GM03348 (cell line): ENCODE measurements at regions not wholly inside any gene's neighbourhood (a gene's known extent, or its start where the extent isn't known, plus 50 kb on each side); places are given as distances from the start of the nearest gene placed in this dataset.
"Not testable (repeated sequence)": the region's sequence is repeated elsewhere in the genome, so short reads cannot be mapped to it uniquely, and the experiment has no call there.

ENCODE experiments used
- DNase-seq: peaks from one replicate; pipeline ENCODE4 v3.0.0; 2012; ENCODE audit warnings: low spot score

DNA sequence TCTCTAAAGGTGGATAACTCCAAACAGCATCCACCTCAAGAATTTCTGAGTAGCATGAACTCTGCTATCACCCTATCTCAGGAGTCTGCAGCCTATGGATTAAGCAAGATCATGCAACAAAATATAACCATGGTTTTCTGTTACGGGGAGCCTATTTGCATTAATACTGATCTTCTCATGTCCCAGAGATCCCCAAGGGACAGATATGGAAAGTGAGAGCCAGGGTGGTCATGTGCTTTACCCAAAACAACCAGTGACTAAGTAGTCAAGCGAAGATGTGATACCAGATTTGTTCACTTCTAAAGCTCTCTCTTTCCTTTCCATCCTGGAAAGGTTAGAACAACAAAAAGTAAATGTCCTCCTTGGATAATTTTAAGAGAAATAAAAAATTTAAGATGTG lies 125.1 kb downstream of the PRRX1 start:
- no peak for DNase-seq

DNA sequence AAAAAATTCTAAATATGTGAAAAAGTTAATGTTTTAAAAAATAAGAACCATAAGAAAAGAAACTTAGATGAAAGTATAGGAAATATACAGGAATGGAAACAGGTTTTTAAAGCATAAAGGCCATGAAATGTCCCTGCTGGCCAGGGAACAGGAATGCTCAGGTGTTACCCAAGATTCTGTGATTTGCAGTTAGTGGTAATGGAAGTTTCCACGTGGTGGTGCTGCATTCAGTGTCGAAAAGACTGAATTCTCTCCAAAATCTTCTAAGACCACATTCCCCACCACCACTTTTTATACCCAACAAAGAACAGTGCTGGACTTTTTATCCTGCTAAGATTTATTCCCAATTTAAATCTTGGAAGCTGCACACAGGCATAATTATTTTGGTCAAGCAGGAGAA lies 126.2 kb downstream of the PRRX1 start:
- DNase-seq = peak; percentile 9

DNA sequence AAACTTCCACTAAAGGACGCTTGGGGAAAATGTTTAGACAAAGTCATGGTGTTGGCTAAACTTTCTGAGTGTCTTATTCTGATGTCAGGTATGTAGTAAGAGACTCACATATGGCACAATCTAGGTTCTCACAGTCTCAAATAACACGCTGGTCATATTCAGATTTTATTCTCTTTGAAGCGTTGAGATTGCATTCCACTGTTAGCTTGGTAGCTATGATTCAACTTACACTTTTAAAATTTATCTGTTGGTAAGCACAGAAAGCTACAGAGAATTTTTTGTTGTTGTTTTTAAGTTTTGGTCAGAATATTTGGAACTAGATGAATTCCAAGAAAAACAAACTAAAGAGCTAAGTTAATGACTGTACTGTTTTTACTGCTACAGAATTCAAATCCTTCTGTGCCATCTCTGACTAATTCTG lies 126.7 kb downstream of the PRRX1 start:
- DNase-seq = peak; percentile 33

DNA sequence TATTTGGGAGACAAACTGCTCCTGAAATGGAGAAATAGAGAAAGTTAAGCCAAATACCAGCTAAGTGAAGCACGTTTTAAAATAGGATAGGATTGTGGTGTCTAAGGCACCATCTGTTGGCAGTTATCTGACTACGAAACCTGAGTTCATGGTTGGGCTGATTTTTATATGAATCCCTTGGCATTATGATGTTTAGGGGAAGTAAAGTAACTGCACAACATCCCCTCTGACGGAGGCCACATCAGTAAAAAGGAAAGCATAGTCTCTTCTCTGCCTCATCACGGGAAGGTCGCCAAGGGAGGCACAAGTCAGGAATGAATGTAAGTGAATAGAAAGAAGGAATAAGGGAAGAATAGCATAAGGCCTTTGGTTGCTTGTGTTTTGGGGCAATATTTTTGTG lies 128.0 kb downstream of the PRRX1 start:
- peak; percentile 10 for DNase-seq

DNA sequence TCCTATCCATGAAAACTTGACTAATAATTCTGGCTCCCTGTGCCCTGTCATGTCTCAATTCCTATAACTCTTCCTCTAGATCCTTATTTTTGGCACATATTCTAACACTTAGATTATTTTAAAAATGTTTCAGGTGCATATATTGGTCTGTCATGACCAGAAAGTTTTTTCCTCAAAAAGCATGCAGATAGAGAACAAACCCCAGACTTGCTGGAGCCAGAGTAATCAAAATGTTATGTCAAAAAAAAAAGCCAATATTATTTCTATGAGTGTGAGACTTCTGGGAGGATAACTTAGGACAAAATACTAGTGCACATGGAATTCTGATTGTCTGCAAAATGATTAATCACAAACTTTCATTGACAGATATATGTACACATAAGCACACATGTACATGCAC lies 135.1 kb upstream of the MROH9 start:
- no peak for DNase-seq

DNA sequence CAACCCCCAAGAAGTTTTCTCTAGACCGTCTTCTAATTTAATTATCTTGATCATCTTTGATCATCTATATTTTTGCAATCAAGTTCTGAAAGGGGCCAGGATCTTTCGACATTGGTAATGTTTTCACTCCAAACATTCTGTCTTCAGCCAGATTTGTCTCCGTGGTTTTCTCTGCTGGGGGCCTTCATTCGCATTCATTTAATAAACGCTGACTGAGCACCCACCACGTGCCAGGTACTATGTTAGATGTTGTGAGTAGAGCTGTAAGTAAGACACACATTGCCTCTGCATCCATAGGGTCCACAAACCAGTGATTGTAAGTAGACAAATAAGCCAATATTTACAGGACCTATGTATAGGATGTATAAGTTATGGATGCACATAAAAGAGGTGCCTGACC lies 134.5 kb upstream of the MROH9 start:
- DNase-seq = no peak

DNA sequence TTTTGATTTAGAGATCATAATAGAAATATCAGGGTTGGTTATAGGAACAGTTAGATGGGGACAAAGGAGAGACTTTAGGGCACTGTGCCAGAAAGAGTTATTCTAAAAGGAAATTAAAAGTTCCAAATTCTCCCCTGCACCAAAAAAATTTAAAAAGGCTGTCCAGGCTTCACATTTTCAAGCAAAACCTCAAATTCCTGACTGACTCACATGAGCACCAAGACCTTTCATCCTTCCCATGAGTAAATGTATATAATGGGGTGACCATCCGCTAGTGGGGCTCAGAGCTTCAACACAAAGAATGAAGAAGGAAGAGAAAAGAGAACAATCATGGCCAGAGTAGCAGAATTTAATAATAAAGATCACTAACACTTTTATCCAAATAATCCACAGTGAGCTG lies 131.6 kb upstream of the MROH9 start:
- no peak for DNase-seq

DNA sequence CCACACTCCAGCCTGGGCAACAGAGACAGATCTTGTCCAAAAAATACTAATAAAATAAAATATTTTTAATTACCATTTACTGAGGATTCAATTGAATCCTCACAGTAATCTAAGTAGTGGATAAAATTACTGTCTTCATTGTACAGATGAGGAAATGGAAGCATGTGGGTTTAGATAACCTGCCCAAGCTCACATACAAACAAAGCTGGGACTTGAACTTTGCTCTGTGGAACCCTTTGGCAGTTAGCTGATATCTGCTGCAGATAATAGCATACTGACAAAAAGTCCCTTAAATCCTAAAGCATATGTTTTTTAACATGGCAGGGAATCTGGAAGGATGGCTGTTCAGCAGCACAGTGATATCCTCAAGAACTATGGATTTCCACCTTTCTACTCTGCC lies 130.9 kb upstream of the MROH9 start:
- no peak for DNase-seq

DNA sequence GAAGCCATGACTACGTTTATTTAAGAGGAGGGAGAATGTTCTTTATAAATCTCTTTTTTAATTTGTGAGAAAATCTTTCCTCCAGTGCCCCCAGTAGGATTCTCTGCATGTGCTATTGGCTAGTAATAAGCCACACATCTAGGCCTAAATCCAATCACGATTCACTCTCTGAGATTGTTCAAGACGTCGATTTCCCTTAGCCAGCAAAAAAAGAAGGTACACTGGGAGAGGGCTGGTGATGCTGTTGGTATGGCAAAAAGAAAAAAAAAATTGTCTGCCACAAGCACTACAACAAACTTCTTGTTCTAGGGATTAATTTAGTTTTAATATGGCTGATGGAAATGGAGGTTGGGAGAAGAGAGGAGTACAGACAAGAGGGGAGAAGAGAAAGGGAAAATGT lies 130.5 kb upstream of the MROH9 start:
- no peak for DNase-seq

DNA sequence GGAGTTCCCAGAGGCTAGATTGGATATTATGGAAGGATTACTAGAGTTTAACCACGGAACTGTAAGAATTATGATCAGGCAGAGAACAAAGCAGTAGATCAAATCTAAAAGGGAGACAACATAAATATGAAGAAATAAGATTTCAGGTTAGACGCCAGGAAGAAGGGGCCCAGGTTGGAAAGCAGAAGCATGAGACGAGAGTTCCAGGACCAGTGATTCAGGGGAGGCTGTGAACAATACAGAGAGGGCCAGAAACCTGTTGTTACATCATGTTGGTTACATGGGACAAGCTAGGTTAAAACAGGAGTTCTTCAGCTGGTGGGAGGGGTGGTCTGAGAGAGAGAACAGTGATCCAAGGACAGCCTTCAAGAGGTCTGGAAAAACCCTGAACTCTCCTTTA lies 128.4 kb upstream of the MROH9 start:
- DNase-seq = no peak

DNA sequence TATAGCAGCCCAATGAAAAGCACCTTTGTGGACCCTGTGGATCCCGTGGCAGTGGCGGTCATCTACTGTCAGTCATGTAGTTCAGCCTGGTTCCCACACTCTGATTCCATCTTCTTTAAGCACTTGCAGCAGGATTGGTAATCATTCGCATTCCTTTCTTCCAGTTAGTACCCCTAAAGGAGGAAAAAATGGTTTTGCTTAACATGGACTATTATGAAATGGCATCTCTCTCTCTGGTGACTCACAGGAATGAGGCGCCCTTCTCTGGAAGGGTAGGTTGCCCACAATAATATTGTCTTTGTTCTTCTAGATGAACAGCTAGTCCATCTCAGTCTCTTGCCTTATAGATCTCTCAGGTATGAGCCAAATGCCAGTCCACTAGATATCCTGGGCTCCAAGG lies 127.9 kb upstream of the MROH9 start:
- DNase-seq = peak; percentile 78

DNA sequence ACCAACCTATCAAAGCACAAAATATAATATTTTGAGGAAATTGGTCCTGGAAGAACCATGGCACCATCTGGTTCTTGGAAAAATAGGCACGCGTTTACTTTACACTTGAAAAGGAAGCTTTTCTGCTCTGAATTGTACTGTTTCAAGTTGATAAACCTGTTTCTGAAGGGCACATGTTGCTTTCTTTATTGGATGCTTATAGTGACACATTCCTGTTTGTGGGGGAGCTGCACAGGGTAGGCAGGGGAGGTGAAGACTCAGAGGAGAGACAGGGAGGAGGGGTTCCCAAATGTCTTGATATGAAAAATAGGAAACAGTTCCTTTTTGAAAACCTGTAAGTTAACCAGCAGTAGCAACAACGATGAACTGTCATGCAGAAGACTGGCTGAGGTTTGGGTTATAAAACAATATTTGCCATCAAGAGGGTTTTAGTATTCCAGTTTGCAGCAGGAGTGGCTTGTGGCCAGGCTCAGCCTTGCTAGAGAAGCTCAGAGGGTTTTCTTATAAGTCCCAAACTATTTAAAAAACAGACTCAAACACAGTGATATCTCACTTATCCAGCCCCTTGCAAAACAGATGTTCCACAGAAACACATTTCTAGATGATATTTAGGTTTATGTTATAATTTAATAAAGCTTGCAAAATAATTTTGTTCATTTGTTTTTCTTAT lies 127.0 kb upstream of the MROH9 start:
- DNase-seq = no peak

DNA sequence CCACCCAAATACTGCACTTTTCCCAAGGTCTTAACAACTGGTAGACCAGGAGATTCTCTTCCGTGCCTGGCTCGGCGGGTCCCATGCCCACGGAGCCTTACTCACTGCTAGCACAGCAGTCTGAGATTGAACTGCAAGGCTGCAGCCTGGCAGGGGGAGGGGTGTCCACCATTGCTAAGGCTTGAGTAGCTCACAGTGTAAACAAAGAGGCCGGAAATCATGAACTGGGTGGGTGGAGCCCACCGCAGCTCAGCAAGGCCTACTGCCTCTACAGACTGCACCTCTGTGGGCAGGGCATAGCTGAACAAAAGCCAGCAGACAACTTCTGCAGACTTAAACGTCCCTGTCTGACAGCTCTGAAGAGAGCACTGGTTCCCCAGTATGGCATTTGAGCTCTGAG lies 124.3 kb upstream of the MROH9 start:
- DNase-seq = not testable (repeated sequence)

DNA sequence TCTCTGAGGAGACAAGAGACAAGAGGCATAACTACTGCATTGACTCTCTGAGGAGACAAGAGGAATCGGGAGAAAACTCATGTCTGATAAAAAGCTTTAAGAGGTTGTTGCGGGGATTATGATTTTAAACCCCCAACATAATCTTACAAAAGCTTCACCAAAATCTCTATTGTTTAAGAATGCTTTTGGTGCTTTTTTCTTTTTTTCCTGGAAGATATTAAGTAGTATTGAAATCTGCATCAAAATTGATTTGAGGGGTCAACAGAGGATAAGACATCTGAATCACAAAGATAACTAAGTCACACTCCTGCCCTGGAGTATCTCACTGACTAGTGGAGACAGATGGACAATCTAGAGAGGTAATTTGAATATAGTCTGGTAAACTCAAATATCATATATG lies 115.6 kb upstream of the MROH9 start:
- no peak for DNase-seq

DNA sequence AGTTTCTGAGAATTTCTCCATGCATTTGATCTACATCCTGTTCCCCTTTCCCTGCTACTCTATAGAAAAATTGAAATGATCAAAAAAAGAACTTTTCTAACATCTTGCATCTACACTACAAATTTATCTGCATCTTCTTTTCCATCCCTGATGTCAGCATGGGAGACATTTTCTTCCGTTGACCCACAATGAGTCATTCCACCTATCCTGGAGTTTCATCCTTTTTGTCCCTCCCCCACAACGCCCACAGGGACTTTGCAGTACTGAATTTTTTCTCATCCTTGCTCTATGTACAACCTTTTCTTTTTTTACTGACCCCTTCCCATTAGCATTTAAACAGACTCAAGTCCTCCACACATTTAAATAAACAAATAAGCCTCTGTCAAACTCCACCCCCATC lies 112.2 kb upstream of the MROH9 start:
- no peak for DNase-seq

DNA sequence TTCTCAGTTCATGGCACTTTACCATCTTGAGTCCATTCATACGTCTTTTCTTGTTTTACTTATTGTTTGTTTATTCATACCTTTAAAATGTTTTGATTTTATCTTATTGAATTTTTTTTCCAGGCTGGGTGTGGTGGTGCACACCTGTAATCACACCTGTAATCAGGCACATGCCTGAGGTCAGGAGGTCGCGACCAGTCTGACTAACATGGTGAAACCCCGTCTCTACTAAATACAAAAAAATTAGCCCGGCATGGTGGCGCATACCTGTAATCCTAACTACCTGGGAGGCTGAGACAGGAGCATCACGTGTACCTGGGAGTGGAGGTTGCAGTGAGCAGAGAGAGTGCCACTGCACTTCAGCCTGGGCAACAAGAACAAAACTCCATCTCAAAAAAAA lies 104.1 kb upstream of the MROH9 start:
- no peak for DNase-seq

DNA sequence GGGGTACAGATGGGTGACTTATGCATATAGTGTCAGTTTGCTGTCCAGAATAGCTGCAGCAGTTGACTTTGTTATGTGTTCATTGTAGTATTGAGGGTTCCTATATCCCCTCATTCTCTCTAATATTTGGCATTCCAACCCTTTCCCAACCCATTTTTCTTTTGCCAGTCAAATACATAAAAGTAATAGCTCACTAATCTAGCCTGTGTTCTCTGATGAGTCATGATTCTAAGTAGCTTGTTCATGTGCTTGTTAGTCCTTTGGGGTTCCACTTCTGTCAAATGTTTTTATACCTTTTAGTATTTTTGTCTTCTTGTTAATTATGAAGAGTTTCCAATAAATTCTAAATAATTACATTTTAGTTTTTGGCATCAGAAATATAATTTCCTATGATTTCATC lies 99.2 kb upstream of the MROH9 start:
- DNase-seq = peak; percentile 31

DNA sequence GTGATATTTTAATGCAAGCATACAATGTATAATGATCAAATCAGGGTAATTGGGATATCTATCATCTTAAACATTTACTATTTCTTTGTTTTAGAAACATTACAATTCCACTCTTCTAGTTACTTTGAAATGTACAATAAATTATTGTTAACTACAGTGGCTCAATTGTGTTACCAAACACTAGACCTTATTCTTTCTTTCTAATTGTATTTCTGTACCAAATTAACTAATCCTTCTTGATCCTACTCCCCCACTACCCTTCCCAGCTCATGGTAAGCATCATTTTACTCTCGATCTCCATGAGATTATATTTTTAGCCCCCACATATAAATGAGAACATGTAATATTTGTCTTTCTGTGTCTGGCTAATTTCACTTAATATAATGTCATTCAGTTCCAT lies 95.0 kb upstream of the MROH9 start:
- no peak for DNase-seq

DNA sequence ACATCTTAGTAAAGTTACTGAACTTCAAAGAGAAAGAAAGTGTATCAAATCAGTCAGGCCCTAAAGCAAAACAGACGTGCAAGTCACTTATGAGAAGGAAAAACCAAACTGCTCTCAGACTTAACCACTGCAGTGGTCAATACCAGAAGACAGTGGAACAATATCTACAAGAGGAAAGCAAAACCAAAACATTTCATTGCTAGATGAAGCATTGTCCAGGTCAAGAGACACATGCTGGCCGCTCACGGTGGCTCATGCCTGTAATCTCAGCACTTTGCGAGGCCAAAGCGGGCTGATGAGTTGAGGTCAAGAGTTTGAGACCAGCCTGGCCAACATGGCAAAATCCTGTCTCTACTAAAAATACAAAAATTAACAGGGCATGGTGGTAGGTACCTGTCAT lies 82.0 kb upstream of the MROH9 start:
- DNase-seq = no peak

DNA sequence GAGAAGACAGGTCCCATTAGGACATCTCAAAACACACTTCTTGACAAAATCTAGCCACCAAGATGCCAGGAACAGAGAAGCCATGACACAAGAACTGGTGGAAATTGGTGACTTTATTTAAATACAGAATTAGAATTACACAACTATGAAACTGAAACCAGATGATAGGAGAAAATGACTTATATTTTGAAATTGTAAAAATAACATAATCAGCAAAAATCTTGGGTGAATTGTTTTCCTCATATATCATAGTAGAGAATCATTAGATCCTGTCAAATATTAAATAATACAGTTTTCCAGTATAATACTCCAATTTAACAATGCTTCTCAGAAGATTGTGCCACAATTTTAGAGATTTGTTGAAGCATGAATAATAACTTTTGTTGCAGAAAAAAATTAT lies 81.5 kb upstream of the MROH9 start:
- no peak for DNase-seq

DNA sequence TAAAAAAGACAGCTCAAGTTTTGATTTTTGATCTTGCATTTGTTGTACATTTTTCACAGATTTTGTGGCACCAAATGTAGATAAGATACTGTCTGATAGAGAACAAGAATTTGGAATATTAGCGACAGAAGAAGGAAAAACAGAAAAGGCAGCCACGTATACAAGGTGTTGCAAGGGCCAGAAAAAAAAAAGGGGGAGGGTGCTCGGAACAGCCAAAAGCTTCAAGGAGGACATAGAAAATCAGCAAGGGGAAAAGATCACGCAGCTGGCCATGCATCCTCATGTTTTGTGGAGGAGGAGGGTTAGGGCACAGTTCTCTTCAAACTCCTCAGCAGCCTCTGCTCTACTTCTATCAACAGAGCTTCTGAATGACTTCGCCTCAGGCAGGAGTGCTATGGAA lies 80.7 kb upstream of the MROH9 start:
- DNase-seq = no peak

DNA sequence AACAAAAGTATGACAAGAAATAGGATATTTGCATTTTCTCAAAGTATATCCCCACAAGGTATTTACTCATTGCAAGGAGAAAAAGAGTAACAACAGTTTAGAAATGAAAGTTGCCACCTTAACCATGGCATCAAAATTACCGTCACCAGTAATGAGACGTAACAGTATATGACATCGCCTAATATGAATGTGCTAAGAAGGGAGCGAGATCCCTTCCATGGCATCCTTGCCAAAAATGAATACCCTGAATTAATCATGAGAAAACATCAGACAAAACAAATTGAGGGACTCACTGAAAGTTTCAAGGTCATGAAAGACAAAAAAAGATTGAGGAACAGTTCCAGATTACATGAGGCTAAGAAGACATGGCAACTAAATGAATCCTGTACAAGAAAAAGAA lies 78.9 kb upstream of the MROH9 start:
- DNase-seq = peak; percentile 15

DNA sequence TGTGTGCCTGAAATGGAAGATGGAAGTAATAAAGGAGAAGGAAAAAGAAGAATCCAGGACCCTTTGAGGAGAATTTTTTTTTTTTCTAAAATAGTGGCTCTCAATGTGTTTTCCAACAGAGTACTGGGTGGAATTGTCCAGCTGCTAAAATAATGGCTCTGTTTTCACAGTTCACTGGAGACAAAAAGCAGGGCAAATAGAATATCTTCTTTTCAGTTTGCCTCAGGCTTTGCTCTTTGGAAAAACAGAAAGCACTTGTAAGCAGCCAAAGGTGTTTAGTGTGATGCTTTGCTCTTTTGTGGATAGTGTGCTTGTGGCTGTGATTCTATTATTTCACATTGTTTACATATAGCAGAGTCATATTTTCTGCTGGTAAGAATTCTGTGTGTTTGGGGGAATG lies 77.4 kb upstream of the MROH9 start:
- no peak for DNase-seq

DNA sequence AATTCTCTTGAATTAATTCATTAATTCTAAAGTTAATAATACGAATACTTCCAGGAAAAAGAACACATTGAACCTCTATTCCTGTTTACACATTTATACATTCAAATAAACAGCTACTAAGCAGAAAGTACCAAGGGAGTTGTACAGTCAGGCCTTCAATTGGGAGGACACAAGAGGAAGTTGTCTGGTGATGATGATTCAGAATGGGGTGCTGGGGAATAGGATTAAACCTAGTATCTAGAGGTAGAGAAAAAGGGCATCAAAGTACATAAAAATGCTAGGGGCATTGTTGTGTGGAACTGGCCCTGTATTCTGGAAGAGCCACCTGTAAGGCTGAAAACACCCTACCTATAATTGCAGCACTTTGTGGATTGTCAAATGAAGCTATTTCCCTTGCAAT lies 71.7 kb upstream of the MROH9 start:
- DNase-seq = no peak

DNA sequence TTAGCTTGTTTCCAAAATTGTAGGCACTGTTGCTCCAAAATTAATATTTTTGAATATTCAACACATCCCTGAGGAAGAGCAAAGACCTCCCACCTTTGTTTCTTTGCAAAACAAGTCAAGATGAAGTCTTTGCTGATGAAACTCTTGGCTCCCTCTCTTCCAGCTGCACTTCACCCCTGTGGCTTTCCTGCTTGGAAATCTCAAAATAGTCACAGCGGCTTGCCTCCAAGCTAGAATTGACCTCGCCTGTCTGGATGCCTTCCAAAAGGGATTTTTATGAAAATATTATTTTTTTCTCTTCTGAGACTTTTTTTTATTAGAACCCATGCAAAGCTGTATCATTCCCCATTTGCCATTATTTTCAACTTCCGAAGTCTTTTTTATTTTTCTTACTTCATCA lies 71.1 kb upstream of the MROH9 start:
- peak; percentile 18 for DNase-seq
